Occipital lobe (tissue), 1 donor: ENCODE measurements at regions not wholly inside any gene's neighbourhood (a gene's known extent, or its start where the extent isn't known, plus 50 kb on each side); places are given as distances from the start of the nearest gene placed in this dataset.

Experiments
- DNase-seq: peaks from one replicate; lab custom pipeline; 2025; lab: John Stamatoyannopoulos, UW

GRCh38 chr16:6674071-6674470, 658.6 kb upstream of the RBFOX1 start:
- DNase-seq, result no peak

GRCh38 chr16:6672507-6672906, 660.1 kb upstream of the RBFOX1 start:
- DNase-seq, result no peak

- DNase-seq, result no peak
Observed at GRCh38 chr16:6667393-6667792, 665.3 kb upstream of the RBFOX1 start.

GRCh38 chr16:6665126-6665525, 667.5 kb upstream of the RBFOX1 start:
- no peak for DNase-seq

GRCh38 chr16:6663668-6664067, 669.0 kb upstream of the RBFOX1 start:
- DNase-seq, result no peak

GRCh38 chr16:6656760-6657159, 675.9 kb upstream of the RBFOX1 start:
- DNase-seq, result no peak

- no peak for DNase-seq
Observed at GRCh38 chr16:6646891-6647290, 685.8 kb upstream of the RBFOX1 start.

GRCh38 chr16:6645768-6646568, 686.7 kb upstream of the RBFOX1 start:
- no peak for DNase-seq

- DNase-seq, result no peak
Observed at GRCh38 chr16:6644916-6645315, 687.7 kb upstream of the RBFOX1 start.

- DNase-seq, result peak; percentile 28
Observed at GRCh38 chr16:6643080-6643686, 689.5 kb upstream of the RBFOX1 start.

GRCh38 chr16:6642271-6642670, 690.4 kb upstream of the RBFOX1 start:
- DNase-seq, result no peak

GRCh38 chr16:6641091-6641490, 691.6 kb upstream of the RBFOX1 start:
- DNase-seq, result no peak

- no peak for DNase-seq
Observed at GRCh38 chr16:6636457-6636856, 696.2 kb upstream of the RBFOX1 start.

- no peak for DNase-seq
Observed at GRCh38 chr16:6634151-6634550, 698.5 kb upstream of the RBFOX1 start.

GRCh38 chr16:6633456-6633855, 699.2 kb upstream of the RBFOX1 start:
- DNase-seq, result no peak

GRCh38 chr16:6629110-6629509, 703.5 kb upstream of the RBFOX1 start:
- no peak for DNase-seq

GRCh38 chr16:6625606-6626005, 707.0 kb upstream of the RBFOX1 start:
- DNase-seq, result no peak

GRCh38 chr16:6618874-6619273, 713.8 kb upstream of the RBFOX1 start:
- no peak for DNase-seq

- no peak for DNase-seq
Observed at GRCh38 chr16:6616746-6617145, 715.9 kb upstream of the RBFOX1 start.

GRCh38 chr16:6615636-6616035, 717.0 kb upstream of the RBFOX1 start:
- no peak for DNase-seq

- no peak for DNase-seq
Observed at GRCh38 chr16:6611535-6611934, 721.1 kb upstream of the RBFOX1 start.

GRCh38 chr16:6605490-6605889, 727.2 kb upstream of the RBFOX1 start:
- DNase-seq, result no peak

- no peak for DNase-seq
Observed at GRCh38 chr16:6603780-6604325, 728.8 kb upstream of the RBFOX1 start.
